HG03025 (cell line): ENCODE measurements at regions not wholly inside any gene's neighbourhood (a gene's known extent, or its start where the extent isn't known, plus 50 kb on each side); places are given as distances from the start of the nearest gene placed in this dataset.

Source experiments
- ATAC-seq: cut with Tn5 transposase; IDR thresholded peaks from one replicate; pipeline ENCODE4 v1.9.1; 2021; ENCODE audit warnings: mild to moderate bottlenecking, moderate library complexity; ENCODE audit not compliant: unreplicated experiment, low FRiP score

DNA sequence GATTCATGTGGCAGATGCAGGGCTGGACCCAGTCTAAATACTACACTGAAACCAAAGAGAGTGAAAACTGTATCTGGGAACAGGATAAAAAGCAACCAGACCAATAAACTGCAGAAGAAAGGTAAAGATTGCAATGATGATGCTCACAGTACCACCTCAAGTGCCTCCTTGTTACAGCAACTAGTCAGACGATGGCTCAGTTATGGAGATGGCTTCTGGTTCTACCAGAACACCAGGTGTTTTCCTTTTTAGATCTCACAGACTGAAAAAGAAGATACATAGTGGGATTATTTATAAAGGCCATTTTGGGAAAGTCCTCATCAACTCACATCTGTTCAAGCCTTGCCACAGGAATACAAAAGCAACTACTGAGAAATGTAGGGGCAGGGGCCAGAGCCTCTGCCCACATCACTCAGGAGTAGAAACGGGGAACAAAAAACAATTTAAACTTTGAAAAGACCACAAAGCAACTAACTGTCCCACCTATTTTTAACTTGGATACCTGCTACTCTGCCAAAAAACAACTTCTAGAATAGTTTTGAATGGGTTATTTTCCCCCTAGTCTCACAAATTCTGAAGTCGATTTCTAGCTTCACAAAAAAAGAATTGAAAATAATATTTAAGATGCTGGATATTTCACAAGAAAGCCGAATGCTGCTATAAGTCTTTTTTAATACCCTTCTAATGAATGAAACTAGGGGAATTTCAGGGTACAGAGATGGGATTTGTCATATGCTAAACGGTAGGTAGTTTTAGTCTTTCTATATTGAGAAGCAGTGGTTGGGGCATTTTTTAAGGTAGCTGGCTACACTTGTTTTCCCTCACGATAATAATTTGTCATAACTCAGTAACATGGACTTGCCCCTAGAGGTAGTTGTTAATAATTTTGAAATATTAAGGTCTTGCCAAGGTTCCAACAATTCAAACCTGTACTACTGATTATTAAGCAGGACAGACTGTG lies 197.2 kb upstream of the TMPO start:
- no peak for ATAC-seq

DNA sequence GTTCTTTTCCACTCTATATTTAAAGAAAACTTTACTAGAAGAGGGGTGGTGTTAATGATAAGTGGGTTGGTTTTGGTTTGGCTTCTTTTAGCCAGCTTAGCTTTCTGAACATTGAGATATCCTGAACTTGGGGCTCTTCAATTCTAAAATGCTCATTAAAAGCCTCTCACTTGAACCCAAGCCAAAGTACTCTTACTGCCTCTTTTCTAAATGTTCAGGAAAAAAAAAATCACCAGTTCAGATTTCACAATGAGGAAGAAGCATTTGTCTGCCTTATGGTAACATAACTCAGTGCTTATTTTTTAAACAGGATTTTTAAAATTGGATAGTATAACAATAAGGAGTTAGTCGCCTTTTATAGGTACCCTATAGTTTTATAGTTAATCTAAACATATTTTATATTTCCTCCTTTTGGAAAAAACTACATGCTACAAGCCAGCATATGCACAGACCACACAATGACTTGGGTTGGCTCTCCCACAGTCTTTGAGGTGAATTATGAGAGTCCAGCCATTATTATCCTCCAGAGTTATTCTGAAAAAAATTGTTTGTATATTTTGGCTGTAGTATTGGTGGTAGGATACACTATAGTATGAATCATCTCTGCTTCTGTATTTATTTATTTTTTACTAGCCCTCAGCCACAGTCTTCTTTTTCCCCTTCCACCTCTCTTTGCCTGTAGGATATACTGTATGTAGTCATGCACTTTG lies 195.5 kb upstream of the TMPO start:
- ATAC-seq, result no peak

DNA sequence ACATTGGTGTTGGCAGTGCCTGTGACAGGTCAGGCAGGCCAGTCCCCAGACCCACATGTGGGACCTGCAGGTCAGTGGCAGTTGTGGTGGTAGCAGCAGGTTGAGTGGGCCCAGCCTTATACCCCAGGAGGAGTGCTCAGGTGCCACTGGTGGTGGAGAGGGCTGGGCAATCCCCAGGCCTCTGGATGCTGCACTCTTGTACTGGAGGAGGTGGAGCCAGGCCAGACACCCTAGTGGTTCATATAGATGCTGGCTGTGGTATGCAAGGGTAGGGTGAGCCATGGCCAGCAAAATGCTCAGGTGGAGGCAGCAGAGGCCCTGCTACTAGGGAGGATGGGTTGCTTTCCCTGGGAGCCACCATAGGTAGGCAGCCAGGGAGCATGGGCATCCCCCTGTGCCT lies 190.4 kb upstream of the TMPO start:
- ATAC-seq, result no peak

DNA sequence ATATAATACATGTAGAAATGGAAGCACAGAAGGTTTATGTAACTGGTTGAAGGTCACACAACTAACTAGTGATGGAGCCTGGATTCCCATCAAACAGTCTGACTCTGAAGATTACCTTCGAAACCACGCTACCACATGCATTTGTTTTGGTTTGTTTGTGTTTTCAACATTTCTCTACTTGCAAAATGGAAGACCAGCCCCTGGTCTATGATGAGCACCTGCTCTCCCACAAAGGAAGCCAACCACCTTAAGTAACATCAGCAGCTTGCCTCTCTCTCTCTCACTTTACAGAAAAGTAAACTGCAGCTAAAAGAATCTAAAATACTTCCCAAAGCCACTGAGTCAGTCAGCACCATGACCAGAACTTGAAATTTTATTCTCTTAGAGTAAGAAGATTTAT lies 186.9 kb upstream of the TMPO start:
- ATAC-seq, result no peak

DNA sequence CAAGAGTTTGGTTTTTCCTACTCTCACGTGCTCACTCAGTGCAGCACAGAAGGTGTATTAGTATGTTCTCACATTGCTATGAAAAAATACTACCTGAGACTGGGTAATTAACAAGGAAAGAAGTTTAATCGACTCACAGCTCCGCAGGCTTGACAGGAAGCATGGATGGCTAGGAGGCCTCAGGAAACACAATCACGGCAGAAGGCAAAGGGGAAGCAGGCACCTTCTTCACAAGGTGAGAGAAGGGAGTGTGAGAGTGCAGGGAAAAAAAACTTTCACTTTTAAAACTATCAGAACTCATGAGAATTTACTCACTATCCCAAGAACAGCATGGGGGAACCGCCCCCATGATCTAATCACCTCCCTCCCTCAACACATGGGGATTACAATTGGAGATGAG lies 185.8 kb upstream of the TMPO start:
- no peak for ATAC-seq

DNA sequence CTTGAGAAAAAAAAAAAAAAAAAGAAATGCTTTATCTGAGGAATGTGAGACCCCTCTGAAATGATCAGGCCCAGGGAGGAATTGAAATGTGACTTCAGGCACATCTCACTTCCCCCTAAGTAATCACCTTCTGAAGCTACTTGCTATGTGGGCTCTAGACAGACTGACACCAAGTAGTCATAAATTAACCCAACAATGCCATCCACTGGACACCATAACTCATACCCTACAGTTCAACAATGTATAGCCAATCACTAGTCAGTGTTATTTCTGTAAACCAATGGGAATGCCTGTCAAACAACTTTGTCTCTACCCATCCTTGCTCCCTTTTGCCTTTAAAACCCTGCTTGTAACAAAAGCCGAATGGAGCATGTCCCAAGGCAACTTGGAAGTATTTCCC lies 182.7 kb upstream of the TMPO start:
- peak; percentile 70 for ATAC-seq

DNA sequence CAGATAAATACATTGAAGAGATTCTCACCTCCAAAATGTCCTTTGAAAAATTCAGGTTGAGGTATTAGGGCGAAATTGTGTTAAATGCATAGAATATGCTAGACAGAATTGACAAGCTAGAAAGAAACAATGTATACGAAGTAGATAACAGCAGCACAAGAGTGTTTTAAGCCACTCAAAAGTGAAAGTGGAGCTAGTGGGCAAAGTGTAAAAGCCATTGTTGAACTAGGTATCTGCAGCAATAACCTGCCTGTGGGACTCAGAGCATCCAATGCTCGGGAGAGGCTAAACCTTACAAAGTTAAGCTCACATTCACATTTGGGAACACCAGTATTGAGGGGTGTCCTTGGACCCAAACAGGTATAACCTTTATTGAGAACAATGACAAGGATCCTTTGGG lies 180.6 kb upstream of the TMPO start:
- ATAC-seq, result no peak

GRCh38 chr12:98341026-98341425 lies 174.4 kb upstream of the TMPO start:
- no peak for ATAC-seq

- ATAC-seq, result no peak
Observed at GRCh38 chr12:98341732-98342131, 173.7 kb upstream of the TMPO start.

DNA sequence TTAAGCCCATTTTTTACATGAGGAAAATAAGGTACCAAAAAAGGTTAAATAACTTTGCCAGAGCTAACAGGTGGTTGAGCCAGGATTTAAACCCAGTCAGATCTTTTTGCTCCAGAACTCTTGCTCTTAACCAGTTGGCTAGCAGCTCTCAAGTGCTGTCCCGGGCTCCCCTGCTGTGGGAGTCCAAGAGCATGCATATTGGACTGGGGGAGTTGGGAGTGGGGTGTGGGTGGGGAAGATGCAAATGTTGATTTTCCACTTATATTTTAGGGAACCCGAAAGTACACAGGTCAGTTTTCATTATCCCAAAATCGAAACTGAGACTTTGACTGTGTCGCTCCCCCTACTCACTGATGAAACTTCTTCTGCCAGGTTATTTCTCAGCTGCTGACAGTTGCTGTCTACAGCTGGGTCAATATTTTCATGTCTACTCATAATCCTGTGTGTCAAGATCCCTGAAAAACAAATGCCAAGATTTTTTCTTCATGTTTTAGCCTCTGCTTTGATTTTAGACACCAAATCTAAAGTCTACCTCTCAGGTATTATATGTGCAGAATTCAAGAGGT lies 172.3 kb upstream of the TMPO start:
- ATAC-seq, result no peak

GRCh38 chr12:98344046-98344930 lies 171.1 kb upstream of the TMPO start:
- ATAC-seq, result no peak

- ATAC-seq, result no peak
Observed at GRCh38 chr12:98345308-98345876, 170.0 kb upstream of the TMPO start.

- ATAC-seq, result no peak
Observed at GRCh38 chr12:98351089-98351488, 164.3 kb upstream of the TMPO start.

- ATAC-seq, result no peak
Observed at GRCh38 chr12:98351784-98352183, 163.6 kb upstream of the TMPO start.

- ATAC-seq, result no peak
Observed at GRCh38 chr12:98352218-98352811, 163.1 kb upstream of the TMPO start.

DNA sequence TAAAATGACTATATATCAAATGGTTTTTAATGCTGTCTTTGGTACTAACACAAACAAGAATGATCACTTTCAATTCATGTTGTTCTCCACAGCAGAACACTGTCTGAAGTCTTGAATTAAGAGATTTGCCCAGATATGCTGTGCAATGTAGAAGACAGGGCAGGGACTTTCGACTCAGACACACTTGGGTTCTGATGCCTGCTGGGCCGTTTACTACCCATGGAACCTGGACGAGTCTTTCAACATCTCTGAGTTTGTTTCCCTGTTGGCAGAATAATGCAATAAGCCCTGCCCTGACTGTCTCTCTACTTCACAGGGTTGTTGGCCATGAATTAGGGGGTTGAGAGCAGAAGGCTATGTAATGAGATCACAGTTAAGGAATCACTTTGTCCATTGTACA lies 162.6 kb upstream of the TMPO start:
- ATAC-seq, result no peak

GRCh38 chr12:98354520-98355035 lies 160.8 kb upstream of the TMPO start:
- ATAC-seq, result no peak

DNA sequence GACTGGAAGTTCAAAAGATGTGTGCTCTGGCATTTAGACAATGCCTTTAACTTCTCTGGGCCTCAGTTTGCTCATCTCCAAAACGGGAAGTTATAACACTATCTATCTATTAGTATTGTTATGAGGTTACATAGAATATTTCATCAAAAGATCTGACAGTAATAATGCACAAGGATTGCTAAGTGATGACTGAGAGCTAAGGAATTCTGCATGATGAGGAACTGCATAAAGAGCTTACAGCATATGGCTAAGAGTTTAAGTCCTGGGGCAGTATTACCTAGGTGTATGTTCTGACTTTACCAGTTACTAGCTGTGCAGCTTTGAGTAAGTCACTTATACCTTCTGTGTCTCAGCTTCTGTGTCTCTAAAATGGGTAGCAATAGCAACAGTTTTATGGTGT lies 160.1 kb upstream of the TMPO start:
- no peak for ATAC-seq

GRCh38 chr12:98355933-98356332 lies 159.5 kb upstream of the TMPO start:
- ATAC-seq, result no peak

- ATAC-seq, result no peak
Observed at GRCh38 chr12:98358144-98358543, 157.2 kb upstream of the TMPO start.
